Fibroblast of lung (primary cell): ENCODE measurements at regions not wholly inside any gene's neighbourhood (a gene's known extent, or its start where the extent isn't known, plus 50 kb on each side); places are given as distances from the start of the nearest gene placed in this dataset.

Experiments used
- EZH2 ChIP-seq: IDR thresholded peaks from 2 replicates; pipeline ENCODE4 v1.5.1; 2012; ENCODE audit warnings: low read length, control low read depth, mild to moderate bottlenecking; ENCODE audit errors: missing control alignments
- TF ChIP-seq, protein P1 (sequence below), 2 donors: IDR thresholded peaks in 1 of 2; conservative IDR thresholded peaks in 1 of 2; 1 replicate in 1 of 2; 2 replicates in 1 of 2; pipeline ENCODE4 v1.5.1; 2011 to 2012; ENCODE audit warnings: low read length in 2 of 2, control low read depth in 1 of 2, inconsistent platforms in 1 of 2, low read depth in 1 of 2, mild to moderate bottlenecking in 1 of 2

- TF ChIP-seq, protein P1, sequence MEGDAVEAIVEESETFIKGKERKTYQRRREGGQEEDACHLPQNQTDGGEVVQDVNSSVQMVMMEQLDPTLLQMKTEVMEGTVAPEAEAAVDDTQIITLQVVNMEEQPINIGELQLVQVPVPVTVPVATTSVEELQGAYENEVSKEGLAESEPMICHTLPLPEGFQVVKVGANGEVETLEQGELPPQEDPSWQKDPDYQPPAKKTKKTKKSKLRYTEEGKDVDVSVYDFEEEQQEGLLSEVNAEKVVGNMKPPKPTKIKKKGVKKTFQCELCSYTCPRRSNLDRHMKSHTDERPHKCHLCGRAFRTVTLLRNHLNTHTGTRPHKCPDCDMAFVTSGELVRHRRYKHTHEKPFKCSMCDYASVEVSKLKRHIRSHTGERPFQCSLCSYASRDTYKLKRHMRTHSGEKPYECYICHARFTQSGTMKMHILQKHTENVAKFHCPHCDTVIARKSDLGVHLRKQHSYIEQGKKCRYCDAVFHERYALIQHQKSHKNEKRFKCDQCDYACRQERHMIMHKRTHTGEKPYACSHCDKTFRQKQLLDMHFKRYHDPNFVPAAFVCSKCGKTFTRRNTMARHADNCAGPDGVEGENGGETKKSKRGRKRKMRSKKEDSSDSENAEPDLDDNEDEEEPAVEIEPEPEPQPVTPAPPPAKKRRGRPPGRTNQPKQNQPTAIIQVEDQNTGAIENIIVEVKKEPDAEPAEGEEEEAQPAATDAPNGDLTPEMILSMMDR (conservative IDR thresholded peaks at IDR 0.05 in 1 of 2, IDR thresholded peaks at IDR 0.05 in 1 of 2; ENCODE audit: low read depth in 1 of 2, low read length in 2 of 2): no peak
- no peak for TF ChIP-seq EZH2
Observed at GRCh38 chr22:27345691-27346090, 455.9 kb downstream of the MN1 start.
